Caki2 (cell line): ENCODE measurements at regions not wholly inside any gene's neighbourhood (a gene's known extent, or its start where the extent isn't known, plus 50 kb on each side); places are given as distances from the start of the nearest gene placed in this dataset.
"Not testable (repeated sequence)": the region's sequence is repeated elsewhere in the genome, so short reads cannot be mapped to it uniquely, and the experiment has no call there.

Experiments
- DNase-seq: peaks from one replicate; pipeline ENCODE4 v3.0.0-alpha.2; 2015; ENCODE audit warnings: low read depth
- in situ Hi-C: cut with HindIII; loops from 2 replicates; pipeline ENCODE4 v1.10.0; 2016; ENCODE audit warnings: low sequenced_read_pairs, low pct_unique_long_range_greater_than_20kb, mixed read lengths

DNA sequence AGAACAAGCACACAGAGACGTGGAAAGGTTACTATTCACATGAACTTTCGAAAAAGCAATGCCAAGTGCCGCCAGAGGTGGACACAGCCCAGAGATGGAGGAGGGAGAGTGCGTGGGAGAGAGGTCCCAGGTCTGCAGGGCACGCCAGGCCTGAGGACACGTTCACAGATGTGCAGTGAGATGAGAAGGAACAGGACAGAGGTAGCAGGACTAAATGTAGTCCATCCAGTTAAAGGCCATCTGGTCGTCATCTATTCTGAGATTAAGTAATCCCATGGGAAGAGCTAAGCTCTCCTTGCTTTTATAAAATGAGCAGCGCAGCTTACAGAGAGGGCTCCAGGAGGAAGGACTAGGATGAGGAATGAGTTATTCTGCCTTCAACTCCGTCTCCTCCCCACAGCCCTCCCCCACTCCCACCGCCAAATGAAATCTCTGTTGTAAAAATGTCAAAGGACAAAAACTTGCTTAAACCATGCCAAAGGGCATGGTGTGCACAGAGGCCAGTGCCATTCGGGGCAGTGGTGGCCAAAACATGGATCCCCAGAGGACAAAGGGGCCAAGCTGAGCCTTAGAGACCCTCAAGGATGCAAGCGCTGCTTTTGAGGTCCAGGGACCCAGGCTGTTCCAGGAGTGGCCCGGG, 85.4 kb upstream of the SLC25A33 start:
- in situ Hi-C loops: no loop called here
- DNase-seq: no peak

DNA sequence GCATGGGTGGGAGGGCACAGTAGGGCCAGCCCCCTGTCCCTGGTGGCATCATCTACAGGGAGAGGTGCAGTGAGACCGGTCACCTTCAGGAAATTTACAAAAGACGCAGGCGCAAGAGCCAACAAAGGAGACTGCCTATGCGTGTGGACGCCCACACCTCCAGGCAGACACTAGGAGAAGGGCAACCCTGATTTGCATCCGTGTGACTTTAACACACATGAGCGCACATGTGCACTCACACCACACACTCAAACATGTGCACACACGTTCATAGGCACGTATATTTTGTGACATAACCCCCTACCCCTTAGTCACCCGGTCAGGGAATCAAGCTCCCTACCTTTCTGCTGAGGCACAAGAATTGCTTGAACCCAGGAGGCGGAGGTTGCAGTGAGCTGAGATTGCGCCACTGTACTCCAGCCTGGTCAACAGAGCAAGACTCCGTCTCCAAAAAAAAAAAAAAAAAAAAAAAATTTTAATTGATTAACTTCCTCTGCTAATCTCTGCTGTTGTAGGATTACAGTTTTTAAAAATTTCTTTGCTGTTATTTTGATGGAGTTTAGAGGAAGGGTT, 84.7 kb upstream of the SLC25A33 start:
- DNase-seq: no peak
- in situ Hi-C loops: no loop called here

GRCh38 chr1:9455487-9456234, 83.6 kb upstream of the SLC25A33 start:
- in situ Hi-C loops: no loop called here
- DNase-seq: no peak

DNA sequence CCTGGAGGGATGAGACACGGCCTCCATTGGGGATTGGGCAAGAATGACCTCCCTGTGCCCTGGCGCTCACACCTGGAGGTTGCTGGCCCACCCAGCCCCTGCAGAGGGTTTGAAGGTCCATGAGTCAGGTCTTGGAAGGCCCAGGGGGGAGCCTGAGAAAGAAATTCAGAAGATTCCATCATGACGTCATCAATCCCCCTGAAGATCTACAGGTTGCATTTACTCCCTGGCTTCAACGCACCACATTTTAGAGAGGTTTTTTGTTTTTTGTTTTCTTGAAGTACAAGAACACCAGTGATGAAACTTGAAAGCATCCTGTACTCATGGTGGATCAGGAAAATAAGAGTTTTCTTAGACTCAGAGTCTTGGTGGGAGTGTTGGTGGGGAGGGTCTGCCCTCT, 82.4 kb upstream of the SLC25A33 start:
- in situ Hi-C loops: no loop called here
- DNase-seq: no peak

- in situ Hi-C loops: no loop called here
Measured at GRCh38 chr1:9459816-9460407, 79.4 kb upstream of the SLC25A33 start.

DNA sequence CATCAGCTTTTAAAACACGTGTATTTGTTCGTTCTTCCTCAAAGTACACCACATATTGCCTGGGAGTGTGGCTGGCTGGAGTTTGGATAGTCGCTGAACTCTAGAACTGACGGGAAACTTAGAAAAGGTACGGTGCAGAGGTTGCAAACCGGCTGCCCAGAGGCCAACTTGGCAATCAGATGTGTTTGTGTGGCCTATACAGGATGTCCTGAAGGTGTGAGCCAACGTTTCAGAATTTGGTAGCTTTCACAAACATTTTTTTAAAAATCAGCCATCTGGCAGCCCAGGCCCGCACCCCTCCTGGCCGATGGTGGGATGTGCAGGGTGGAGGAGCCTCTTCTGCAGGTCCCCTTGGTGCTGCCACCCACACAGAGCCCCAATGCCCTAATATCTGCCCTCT, 73.6 kb upstream of the SLC25A33 start:
- DNase-seq: no peak
- in situ Hi-C loops: no loop called here

More at GRCh38 chr1:9459816-9460407, 79.4 kb upstream of the SLC25A33 start:
- DNase-seq: no peak

DNA sequence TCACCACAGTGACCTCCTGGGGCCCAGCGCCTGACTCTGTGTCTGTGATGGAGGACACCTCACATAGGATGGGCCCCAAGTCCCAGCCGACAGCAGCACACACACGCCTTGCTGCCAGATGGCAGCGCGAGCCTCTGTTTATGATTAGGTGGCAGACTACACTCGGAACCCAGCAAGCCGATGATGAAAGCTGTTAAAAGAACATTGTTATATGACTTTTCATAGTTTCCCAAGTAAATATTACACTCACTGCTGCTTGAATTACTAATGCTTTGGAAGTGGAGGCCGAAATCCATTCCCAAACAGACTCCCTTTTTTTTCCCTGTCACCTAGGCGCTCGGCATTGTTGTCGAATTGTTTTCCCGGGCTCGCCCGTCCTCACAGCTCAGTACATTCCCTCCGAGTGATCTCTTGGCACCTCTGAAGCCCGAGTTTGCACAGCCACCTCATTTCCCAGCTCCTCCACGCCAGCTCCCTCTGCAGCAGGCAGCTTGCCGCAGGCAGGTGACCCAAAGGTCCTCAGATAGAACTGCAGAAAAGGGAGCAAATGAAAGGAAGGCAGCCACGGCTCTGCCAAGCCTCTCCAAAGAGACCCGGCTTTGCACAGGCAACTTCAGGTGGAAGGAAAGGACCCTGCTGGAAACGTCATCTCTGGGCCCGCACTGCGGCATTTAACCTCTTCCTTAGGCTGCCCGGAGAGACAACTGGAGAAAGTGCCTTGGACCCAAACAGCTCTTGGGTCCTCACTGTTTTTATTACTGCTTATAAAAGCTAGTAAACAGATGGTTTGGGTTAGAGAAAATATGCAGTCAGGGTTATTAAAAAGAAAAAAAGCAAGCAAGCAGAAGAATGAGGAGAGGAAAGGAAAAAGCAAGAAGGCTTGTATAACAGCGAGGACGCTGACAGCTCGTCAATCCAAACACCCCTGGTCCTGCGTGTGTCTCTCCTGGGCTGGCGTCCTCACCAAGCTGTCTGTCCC, 72.2 kb upstream of the SLC25A33 start:
- DNase-seq: no peak
- in situ Hi-C loops: no loop called here

DNA sequence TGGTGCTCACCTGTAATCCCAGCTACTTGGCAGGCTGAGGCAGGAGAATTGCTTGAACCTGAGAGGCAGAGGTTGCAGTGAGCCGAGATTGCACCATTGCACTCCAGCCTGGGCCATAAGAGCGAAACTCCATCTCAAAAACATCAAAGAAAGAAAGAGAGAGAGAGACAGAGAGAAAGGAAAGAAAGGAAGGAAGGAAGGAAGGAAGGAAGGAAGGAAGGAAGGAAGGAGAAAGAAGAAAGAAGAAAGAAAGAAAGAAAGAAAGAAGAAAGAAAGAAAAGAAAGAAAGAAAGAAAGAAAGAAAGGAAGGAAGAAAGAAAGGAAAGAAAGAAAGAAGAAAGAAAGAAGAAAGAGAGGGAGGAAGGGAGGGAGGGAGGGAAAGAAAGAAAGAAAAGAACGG, 69.4 kb upstream of the SLC25A33 start:
- DNase-seq, in situ Hi-C loops: not testable (repeated sequence)

DNA sequence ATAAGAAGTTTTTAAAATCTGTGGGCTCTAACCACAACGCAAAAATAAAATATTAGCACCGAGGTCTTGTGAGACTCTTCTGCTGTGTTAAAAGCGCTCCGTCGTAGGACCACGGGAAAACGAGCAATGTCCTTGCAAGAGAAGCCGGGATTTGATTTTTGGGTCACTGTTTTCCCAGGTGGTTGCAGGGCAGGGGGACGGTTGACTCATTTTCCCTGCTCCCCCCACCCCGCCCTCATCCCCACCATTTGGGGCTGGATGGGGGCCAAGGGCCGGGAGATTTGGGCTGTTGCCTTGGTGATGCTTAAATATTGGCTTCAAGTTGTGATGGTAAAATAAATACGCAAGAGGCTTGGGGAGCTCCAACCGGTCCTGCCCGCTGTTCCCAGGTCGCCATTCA, 67.6 kb upstream of the SLC25A33 start:
- no peak for DNase-seq
- in situ Hi-C loops: no loop called here

GRCh38 chr1:9472386-9473031, 66.8 kb upstream of the SLC25A33 start:
- in situ Hi-C loops: no loop called here
- DNase-seq: no peak

DNA sequence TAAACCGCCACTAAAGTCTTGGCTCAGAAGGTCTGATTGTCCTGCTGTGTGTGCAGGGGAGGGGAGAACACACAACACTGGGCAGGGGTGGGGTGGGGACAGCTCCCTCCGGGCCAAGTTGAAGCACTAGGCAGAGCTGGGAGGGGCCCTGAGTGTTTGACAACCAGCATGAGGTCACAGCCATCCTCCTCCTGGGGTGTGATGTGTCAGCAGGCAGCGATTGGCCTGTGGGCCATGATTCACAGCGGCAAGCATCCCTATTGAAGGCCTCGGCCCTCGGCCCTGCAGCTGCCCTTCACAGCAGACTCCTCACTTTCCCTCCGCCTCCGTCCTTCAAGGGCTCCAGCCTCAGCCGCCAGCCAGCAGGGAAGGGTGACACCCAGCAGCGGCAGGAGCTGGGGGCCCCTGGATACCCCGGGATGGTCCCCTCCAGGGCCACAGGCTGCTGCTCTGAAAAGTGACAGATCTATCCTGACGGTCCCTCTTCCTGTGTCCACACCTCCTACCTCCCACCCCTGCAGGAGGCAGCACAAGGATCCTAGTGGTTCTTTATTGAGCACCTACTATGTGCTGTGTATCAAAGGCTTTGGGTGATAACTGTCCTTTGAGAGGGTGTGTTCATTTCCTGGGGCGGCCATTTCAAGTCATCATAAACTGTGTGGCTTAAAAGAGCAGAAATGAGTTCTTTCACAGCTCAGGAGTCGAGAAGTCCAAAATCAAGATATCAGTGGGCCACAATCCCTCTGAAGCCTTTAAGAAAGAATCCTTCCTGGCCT, 66.0 kb upstream of the SLC25A33 start:
- in situ Hi-C loops: no loop called here
- DNase-seq: peak; percentile 79

GRCh38 chr1:9475061-9475627, 64.1 kb upstream of the SLC25A33 start:
- in situ Hi-C loops: no loop called here
- DNase-seq: no peak

GRCh38 chr1:9476790-9477463, 62.3 kb upstream of the SLC25A33 start:
- in situ Hi-C loops: no loop called here
- peak; percentile 92 for DNase-seq

DNA sequence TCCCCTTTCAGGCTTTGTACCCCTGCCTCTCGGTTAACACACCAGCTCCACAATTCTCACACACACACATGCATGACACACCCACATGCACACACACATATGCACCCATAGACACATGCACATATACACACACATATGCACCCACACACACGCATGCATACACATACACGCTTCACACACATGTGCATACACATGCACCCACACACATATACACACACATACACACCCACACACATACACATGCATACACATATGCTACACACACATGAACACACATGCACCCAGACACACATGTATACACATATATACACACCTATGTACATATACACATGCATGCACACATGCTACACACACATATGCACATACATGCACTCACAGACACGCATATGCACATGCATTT, 61.7 kb upstream of the SLC25A33 start:
- no peak for DNase-seq
- in situ Hi-C loops: no loop called here

- in situ Hi-C loops: no loop called here
- DNase-seq: no peak
Measured at GRCh38 chr1:9478021-9478420, 61.2 kb upstream of the SLC25A33 start.

DNA sequence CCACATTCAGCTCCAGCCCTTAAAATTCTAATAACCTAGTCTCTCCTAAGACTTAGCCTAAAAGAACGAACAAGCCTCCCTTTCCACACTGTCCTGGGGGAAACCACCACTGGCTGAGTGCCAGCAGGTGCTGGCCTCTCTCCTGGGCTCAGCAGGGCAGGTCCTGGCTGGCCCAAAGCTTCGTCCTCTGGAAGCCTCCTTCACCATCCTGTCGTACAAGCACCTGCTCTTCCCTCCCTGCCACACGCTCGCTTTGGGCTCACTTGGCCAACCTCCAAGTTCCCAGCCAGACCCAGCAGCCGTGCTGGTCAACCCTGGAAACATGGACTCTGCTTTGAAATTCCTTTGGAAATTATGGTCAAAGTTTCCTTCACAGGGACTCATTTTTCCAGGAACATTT, 58.2 kb upstream of the SLC25A33 start:
- no peak for DNase-seq
- in situ Hi-C loops: no loop called here
